Sigmoid colon (tissue), 6 donors: ENCODE measurements at regions not wholly inside any gene's neighbourhood (a gene's known extent, or its start where the extent isn't known, plus 50 kb on each side); places are given as distances from the start of the nearest gene placed in this dataset.

Source experiments
- DNase-seq: peaks from one replicate; pipeline ENCODE4 v3.0.0-alpha.2; 2019
- H3K27ac ChIP-seq, 4 donors: fragments of 200-600 bp; sonication (generic); one replicate each; pipeline ENCODE4 v1.5.1; 2016 to 2019; ENCODE audit warnings: mild to moderate bottlenecking in 1 of 4
- H3K27me3 ChIP-seq, 3 donors: fragments of 200-600 bp; sonication (generic); one replicate each; pipeline ENCODE4 v1.5.1; 2019; ENCODE audit warnings: mild to moderate bottlenecking in 1 of 3
- H3K36me3 ChIP-seq, 4 donors: fragments of 200-600 bp; sonication (generic); one replicate each; pipeline ENCODE4 v1.5.1; 2016 to 2019
- H3K4me1 ChIP-seq, 4 donors: fragments of 200-600 bp; sonication (generic); one replicate each; pipeline ENCODE4 v1.5.1; 2017 to 2019
- H3K4me3 ChIP-seq, 4 donors: fragments of 200-600 bp; sonication (generic); one replicate each; pipeline ENCODE4 v1.5.1; 2017 to 2019; ENCODE audit warnings: mild to moderate bottlenecking in 2 of 4, moderate library complexity in 1 of 4
- H3K9me3 ChIP-seq, 4 donors: fragments of 200-600 bp in 3 of 4; sonication (generic) in 3 of 4; one replicate each; pipeline versions ENCODE4 v1.5.1 to v1.6.1; 2013 to 2019
- EP300 ChIP-seq, 4 donors: sonication (generic); formaldehyde crosslinking; IDR thresholded peaks; one replicate each; pipeline ENCODE4 v1.6.1; 2017; ENCODE audit warnings: antibody characterized with exemption in 4 of 4
- POLR2A ChIP-seq, 2 donors: fragments of 450-650 bp; IDR thresholded peaks; one replicate each; pipeline ENCODE4 v1.6.1; 2016; ENCODE audit warnings: antibody characterized with exemption in 2 of 2, mild to moderate bottlenecking in 2 of 2, moderate library complexity in 2 of 2
- POLR2AphosphoS5 ChIP-seq, 4 donors: sonication (generic); formaldehyde crosslinking; IDR thresholded peaks; one replicate each; pipeline ENCODE4 v1.6.1; 2017; ENCODE audit warnings: antibody characterized with exemption in 4 of 4
- WGBS, 2 donors: extraction: QIAGEN DNeasy Blood & Tissue Kit; methylation state at CpG; one replicate each; pipeline ENCODE4 v1.1.7; 2013; 5-methylcytosine and 5-hydroxymethylcytosine counted together
- intact Hi-C: fragments of 100-400 bp; cut with DNase I; formaldehyde crosslinking; loops from one replicate; pipeline ENCODE4 v1.15.1; 2023
- TF ChIP-seq, protein P1 (sequence below), 4 experiments: fragments of 450-650 bp in 3 of 4; fragments of 200-600 bp in 1 of 4; IDR thresholded peaks; one replicate each; pipeline ENCODE4 v1.5.1; 2016 to 2019; ENCODE audit warnings: antibody characterized with exemption in 4 of 4, mild to moderate bottlenecking in 3 of 4, moderate library complexity in 2 of 4
- donor health status: healthy with polysubstance abuse.
- donor health status: healthy.

DNA sequence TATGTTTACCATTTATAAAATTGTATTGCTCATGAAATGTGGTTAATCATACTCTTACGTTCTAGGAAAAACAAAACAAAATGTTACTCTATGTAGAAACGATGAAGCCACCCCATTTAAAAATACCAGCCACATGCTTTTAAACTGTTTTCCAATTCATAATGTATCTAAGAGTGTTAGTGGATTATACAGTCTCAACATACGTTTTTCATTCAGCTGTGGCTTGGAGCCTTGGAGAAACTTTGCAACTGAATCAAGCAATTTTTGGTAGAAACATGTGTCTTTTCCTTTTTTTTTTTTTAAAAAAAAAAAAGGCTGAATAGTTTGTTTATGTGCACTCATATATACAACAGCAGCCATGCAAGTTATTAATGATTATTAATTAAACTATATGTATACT is 378.0 kb upstream of the SEMA3D start:
- no peak overlapping the region for H3K4me3 ChIP-seq
- H3K9me3 ChIP-seq: no peaks in the 10 kb centered on the region
- H3K27ac ChIP-seq: no peak overlapping the region
- no peaks in the 10 kb centered on the region for H3K4me1 ChIP-seq
- H3K27me3 ChIP-seq: no peaks in the 10 kb centered on the region
- TF ChIP-seq POLR2AphosphoS5 (IDR thresholded peaks at IDR 0.05): no peak
- TF ChIP-seq, protein P1, sequence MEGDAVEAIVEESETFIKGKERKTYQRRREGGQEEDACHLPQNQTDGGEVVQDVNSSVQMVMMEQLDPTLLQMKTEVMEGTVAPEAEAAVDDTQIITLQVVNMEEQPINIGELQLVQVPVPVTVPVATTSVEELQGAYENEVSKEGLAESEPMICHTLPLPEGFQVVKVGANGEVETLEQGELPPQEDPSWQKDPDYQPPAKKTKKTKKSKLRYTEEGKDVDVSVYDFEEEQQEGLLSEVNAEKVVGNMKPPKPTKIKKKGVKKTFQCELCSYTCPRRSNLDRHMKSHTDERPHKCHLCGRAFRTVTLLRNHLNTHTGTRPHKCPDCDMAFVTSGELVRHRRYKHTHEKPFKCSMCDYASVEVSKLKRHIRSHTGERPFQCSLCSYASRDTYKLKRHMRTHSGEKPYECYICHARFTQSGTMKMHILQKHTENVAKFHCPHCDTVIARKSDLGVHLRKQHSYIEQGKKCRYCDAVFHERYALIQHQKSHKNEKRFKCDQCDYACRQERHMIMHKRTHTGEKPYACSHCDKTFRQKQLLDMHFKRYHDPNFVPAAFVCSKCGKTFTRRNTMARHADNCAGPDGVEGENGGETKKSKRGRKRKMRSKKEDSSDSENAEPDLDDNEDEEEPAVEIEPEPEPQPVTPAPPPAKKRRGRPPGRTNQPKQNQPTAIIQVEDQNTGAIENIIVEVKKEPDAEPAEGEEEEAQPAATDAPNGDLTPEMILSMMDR (IDR thresholded peaks at IDR 0.05): no peak
- TF ChIP-seq EP300 (IDR thresholded peaks at IDR 0.05): no peak
- no peak for TF ChIP-seq POLR2A (IDR thresholded peaks at IDR 0.05)
- H3K36me3 ChIP-seq: no peaks in the 10 kb centered on the region
- DNase-seq: no peak
- WGBS, 2 donors: 52 to 65% methylated on average over 3 of the region's 3 CpGs
- intact Hi-C loops: no loop called here

DNA sequence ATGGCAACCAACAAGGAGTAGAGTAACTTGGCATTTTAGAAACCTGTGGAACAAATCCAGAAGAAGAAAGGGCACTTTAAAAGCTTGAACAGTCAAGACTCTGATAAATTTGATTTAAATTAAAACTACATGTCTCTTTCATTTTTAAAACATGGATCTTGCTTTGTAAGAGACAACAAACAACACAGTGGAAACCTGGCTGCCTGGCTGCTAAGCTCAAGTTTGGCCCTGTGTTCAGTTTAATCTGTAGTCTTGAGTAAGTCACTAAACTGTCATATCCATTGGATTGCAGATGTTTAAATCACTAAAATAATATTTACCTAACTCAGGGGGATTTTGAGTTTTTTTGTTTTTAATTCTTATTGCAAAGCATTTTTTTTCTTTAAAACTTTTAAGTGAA is 374.9 kb upstream of the SEMA3D start:
- no peak for DNase-seq
- no peak overlapping the region for H3K4me3 ChIP-seq
- H3K36me3 ChIP-seq: no peaks in the 10 kb centered on the region
- no peaks in the 10 kb centered on the region for H3K9me3 ChIP-seq
- no peaks in the 10 kb centered on the region for H3K4me1 ChIP-seq
- intact Hi-C loops: no loop called here
- no peak overlapping the region for H3K27ac ChIP-seq
- TF ChIP-seq EP300 (IDR thresholded peaks at IDR 0.05) (no peak), POLR2AphosphoS5 (IDR thresholded peaks at IDR 0.05) (no peak), POLR2A (IDR thresholded peaks at IDR 0.05) (no peak)
- TF ChIP-seq, protein P1 (IDR thresholded peaks at IDR 0.05): no peak
- no peaks in the 10 kb centered on the region for H3K27me3 ChIP-seq

GRCh38 chr7:85554236-85555178 is 367.7 kb upstream of the SEMA3D start:
- TF ChIP-seq, protein P1 (IDR thresholded peaks at IDR 0.05): peak; percentile 28 to 61 (median 48)
- TF ChIP-seq EP300 (IDR thresholded peaks at IDR 0.05): no peak
- no peaks in the 10 kb centered on the region for H3K9me3 ChIP-seq
- H3K27me3 ChIP-seq: no peaks in the 10 kb centered on the region
- intact Hi-C loops: loop anchor here (2.0 kb wide), 2 partner anchors 368 to 512 kb away; partner anchors contain the start of gene SEMA3D
- H3K36me3 ChIP-seq: no peaks in the 10 kb centered on the region
- no peaks in the 10 kb centered on the region for H3K4me1 ChIP-seq
- no peak for DNase-seq
- no peak overlapping the region for H3K27ac ChIP-seq
- 75 to 76% methylated on average over 5 of the region's 5 CpGs for WGBS, 2 donors
- H3K4me3 ChIP-seq: no peak overlapping the region

- Histone ChIP-seq H3K27me3 (no peaks in the 10 kb centered on the region), H3K4me3 (no peak overlapping the region), H3K4me1 (no peaks in the 10 kb centered on the region), H3K9me3 (no peaks in the 10 kb centered on the region), H3K27ac (no peak overlapping the region), H3K36me3 (no peaks in the 10 kb centered on the region)
- 61 to 80% methylated on average over 3 of the region's 3 CpGs for WGBS, 2 donors
- intact Hi-C loops: no loop called here
- TF ChIP-seq EP300 (IDR thresholded peaks at IDR 0.05) (no peak), POLR2AphosphoS5 (IDR thresholded peaks at IDR 0.05) (no peak), POLR2A (IDR thresholded peaks at IDR 0.05) (no peak)
- TF ChIP-seq, protein P1 (IDR thresholded peaks at IDR 0.05): no peak
- DNase-seq: no peak
Observed at GRCh38 chr7:85535974-85536729, 349.3 kb upstream of the SEMA3D start.
